GM19328 (cell line): ENCODE measurements at regions not wholly inside any gene's neighbourhood (a gene's known extent, or its start where the extent isn't known, plus 50 kb on each side); places are given as distances from the start of the nearest gene placed in this dataset.
A peak's percentile ranks its signal among the peaks of the same experiment; 100 is the strongest.

Experiments used
- ATAC-seq: cut with Tn5 transposase; IDR thresholded peaks from one replicate; pipeline ENCODE4 v1.9.1; 2021; ENCODE audit warnings: mild to moderate bottlenecking, moderate library complexity; ENCODE audit not compliant: unreplicated experiment

- ATAC-seq, result no peak
Observed at GRCh38 chr7:131098527-131098926, 229.1 kb upstream of the MKLN1 start.

DNA sequence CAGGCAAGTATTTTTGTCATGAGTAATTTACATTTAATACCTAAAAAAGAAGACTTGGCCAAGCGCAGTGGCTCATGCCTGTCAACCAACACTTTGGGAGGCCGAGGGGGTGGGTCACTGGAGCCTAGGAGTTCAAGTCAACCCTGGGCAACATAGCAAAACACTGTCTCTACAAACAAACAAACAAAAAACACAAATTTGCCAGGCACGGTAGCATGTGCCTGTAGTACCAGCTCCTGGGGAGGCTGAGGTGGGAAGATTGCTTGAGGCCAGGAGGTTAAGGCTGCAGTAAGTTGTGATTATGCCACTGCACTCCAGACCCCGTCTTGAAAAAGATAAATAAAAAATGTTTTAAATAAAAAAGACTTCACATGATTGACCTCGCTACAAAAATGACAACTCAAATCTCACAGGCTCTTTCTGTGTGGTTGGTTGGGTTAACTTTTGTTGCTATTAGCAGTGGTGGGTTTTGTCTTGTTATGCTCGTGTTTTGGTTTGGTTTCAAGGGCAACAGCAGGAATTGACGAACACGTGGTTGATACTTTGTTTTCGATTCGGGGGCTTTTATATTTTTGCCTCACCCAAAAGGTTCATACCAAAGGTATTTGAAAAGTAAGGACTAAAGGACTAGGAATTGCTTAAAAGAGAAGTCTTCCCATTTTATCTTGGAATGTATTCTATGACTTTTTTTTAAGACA lies 227.2 kb upstream of the MKLN1 start:
- no peak for ATAC-seq

DNA sequence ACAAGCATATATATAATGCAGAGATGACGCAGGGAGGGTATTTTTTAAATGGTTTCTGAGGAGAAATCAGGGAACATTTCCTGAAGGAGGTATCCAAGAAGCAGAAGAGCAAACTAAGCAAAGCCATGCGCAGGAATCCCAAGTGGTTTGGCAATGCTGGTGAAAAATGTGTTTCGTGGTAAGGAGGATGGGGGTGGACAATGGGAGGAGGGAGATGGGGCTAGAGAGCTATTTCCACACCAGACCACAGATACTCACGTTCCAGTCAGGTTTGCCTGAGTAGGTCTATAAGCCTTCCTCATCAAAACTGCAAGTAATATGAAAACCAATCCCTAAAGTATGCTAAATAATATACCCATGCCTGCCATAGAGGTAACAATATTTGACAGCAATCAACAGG lies 223.7 kb upstream of the MKLN1 start:
- ATAC-seq, result no peak

DNA sequence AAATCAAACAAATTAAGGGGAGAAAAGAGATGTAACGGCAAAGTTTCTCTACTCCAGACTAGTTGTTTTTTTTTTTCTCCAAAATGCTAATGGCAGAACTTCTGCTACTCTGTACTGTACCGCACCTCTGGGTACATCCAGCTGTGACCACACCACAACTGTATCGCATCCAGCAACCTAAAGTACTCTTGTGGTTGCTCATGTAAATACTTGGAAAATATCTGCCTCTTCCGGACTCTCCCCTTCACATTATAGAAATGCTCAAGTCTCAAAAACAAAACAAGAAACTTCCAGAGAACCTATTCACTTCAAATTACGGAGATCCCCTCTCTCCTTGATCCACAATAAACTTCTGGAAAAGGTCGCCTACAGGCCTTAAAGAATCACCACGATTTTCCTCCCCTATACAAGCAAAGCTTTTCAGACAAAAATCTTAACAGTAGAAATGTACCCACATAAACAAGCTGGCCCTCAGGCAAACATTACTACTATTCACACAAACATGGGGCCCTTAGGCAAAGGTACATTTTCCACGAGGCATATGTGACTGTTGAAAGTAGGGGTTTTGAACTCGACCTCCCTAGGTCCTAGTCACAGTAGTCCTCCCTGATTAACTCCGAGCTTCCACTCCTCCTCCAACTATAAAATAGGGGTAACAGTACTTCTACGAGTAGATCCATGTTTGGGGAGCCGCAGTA lies 222.9 kb upstream of the MKLN1 start:
- ATAC-seq, result no peak

DNA sequence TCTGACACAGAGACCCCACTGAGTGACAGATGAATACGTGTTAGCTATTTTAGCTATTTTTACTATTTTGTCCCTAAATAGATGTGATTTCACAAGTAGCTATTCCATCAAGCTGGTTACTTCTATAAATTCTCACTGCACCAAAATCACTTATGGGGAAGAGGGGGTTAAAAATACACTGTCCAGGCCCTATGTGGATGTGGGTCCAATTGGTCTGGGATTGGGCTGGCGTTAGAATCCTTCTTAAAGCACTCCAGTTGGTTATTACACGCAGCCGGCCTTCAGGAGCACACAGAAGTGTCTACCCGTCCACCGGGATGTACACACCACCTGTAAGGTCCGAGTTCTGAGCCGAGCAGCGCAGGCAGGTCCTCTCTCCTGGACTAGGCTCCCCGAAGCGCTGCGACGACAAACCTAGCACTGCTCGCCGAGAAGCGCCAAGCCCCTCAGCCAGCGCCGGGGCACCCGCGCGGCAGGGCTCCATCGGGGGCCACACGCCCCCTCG lies 222.3 kb upstream of the MKLN1 start:
- peak; percentile 1 for ATAC-seq

DNA sequence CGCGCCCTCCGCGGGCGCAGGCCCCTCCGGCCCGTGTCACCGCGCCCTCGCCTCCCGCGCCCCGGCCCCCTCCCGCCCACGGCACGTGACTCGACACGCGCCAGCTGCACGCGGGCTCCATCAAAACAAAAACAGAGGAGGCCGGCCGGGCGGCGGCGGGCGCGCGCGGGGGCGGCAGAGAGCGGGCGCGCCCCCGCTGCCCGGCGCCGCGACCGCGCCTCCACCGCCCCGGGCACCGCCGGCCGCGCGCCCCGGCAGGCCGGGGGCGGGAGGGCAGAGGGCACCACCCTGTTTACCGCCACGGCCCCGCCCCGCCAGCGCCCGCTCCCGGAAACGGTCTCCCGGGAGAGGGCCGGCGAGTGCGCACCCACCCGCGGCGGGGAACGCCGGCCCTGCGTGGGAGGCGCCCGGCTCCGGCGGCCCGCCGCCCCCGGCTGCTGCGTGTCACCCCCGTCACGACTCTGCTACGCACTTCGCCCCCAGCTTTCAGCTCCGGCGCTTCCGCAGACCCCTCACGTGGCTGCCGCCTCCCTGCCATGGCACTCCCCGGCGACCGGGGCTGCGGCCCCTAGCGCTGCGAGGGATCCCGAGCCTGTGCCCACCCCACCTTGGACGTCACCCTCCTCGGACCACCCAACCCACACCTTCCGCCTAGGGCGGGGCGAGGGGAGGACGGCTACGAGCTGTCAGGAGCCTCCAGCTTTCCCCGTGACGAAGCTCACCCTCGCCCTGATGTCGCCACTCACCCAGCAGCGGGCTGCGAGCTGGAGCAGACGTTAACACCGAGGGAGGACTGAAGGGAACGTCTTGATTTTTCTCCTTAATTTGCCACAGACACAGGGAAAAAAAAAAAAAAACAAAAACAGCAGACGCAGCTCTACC lies 221.6 kb upstream of the MKLN1 start:
- ATAC-seq, result peak; percentile 38

DNA sequence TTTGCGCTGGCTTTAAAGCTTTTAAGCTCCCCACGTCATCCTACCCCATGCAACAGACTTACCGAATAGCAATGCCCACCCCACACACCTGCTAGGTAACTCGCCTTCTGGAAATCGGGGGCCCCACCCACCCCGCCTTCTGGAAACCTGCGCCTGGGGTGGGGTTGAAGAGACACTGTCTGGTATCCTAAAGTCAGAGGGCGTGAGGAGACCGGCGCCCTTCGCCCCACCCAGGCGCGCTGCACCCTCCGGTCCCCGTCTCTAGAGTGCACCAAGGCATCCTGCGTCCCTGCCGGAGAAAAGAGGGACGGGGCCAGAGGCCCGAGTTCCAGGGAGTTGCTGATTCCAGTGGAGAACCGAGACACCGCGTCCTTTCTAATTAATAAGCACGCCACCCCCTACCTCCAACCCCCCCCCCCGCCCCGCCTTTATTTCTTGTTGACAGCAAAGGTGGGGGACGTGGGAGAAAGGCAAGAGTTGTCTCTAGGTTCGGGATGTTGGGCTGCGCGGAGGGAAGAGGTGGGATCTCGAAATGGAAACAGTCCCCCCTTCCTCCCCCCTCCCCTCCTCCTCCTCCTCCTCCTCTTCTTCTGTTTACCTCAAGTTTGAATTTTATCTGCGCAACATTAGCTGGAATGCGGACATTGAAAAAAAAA lies 220.9 kb upstream of the MKLN1 start:
- no peak for ATAC-seq

- peak; percentile 44 for ATAC-seq
Observed at GRCh38 chr7:131107337-131108211, 220.1 kb upstream of the MKLN1 start.

DNA sequence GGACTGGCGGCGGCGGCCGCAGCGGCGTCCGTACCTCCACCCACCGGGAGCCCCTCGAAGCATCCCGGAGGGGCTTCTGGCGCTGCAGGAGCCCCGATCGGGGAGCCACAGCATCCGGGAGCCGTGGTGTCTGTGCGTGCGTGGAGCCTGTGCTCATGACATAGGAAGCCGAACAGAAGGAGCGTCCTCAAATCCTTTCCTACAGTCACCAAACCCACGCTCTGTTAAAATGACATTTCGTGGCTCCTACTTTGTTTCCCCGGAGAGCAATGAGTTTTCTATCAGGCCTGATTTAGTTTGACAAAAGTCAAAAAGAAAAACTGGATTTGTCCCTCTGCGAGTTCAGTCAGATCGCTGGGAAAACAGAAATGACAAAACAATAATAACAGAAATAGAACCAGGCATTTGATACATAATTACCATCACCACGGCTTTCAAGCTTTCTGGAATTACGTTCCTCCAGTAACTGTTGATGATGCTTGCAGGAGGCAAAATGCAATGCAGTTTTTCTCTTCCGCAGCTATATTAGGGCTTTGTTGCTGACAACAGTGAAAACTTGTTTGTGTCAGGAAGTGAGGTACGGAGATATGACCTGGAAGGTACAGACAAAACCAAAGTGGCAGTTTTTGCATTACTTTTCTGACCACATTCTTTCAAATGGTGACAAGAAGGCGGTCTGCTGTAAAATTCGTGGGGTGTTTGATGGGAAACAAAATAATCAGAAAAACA lies 219.3 kb upstream of the MKLN1 start:
- no peak for ATAC-seq

GRCh38 chr7:131109011-131109758 lies 218.5 kb upstream of the MKLN1 start:
- ATAC-seq, result no peak

GRCh38 chr7:131109759-131110296 lies 217.8 kb upstream of the MKLN1 start:
- no peak for ATAC-seq

GRCh38 chr7:131110297-131111080 lies 217.2 kb upstream of the MKLN1 start:
- no peak for ATAC-seq

GRCh38 chr7:131111081-131111576 lies 216.5 kb upstream of the MKLN1 start:
- no peak for ATAC-seq

- ATAC-seq, result no peak
Observed at GRCh38 chr7:131111792-131112191, 215.9 kb upstream of the MKLN1 start.

DNA sequence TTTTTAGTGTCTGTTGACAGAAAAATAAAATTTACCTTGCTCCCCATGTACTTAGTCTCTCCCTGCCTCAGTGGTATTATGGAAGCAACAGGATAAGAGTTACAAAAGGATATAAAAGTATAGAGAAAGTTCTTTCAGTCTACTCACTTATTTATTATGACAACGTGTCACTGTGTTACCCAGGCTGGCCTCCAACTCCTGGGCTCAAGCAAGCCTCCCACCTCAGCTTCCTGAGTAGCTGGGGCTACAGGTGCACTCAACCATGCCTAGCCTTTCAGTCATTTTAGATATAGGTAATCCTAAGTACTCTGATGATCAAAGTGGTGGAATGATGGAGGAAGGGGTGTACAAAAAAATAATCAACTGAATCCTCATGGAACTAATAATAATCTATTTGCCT lies 215.2 kb upstream of the MKLN1 start:
- ATAC-seq, result no peak

DNA sequence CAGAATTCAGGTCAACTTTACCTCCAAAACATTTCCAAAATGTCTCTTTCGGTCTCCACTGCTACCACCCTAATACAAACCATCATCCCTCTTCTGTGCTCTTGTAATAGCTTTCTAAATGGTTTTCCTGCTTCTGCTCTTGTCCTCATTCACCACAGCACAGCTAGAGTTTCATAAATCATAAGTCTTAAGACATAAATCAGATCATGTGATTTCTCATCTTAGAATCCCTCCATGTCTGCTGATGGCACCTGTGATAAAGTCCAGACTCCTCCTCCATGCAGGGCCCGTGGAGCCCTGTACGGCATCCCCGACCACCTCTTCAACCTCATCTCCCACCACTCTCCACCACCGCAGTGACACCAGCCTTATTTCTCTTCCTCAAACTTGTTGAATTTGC lies 212.3 kb upstream of the MKLN1 start:
- no peak for ATAC-seq

DNA sequence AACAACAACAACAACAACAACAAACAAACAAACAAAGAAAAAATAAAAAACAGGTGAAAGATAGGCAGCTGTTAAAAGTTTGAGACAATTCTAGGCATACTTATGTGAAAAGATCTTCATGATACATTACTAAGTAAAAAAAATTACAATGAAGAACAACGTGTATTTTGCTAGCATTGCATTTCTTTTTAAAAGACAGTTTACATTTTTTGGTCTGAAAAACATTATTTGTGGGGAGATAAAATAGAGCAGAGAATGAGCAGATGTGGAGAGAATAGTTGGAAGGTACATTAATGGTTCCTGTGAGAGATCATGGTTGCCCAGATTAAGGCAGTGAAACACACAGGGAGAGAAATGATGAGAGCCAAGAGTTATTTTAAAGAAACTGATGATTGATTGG lies 210.2 kb upstream of the MKLN1 start:
- no peak for ATAC-seq
